CD4-positive, alpha-beta T cell treated with Interferon gamma for 1 hour (primary cell): ENCODE measurements at regions not wholly inside any gene's neighbourhood (a gene's known extent, or its start where the extent isn't known, plus 50 kb on each side); places are given as distances from the start of the nearest gene placed in this dataset.
"Not testable (repeated sequence)": the region's sequence is repeated elsewhere in the genome, so short reads cannot be mapped to it uniquely, and the experiment has no call there.

Experiments used
- DNase-seq: peaks from one replicate; pipeline ENCODE4 v3.0.0-alpha.2; 2020

DNA sequence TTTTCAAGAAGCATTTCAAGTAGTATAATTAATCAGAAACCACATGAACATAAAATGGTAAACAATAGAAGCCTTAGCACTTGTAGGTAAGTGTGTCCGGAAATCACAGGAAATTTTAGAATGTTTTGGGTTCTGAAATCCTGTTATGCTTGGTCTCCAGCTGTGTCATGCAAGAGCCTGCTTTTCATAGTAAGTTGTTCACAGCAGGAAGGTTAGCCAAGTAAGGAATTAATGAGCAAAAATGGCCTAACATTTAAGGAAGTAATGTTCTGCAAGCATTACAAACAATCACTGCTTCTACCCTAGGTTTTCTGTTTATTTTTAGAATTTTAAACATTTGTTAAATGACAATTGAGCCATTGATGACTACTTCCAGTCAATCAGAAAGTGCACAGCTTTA, 669.5 kb downstream of the SLCO4C1 start:
- DNase-seq = no peak

DNA sequence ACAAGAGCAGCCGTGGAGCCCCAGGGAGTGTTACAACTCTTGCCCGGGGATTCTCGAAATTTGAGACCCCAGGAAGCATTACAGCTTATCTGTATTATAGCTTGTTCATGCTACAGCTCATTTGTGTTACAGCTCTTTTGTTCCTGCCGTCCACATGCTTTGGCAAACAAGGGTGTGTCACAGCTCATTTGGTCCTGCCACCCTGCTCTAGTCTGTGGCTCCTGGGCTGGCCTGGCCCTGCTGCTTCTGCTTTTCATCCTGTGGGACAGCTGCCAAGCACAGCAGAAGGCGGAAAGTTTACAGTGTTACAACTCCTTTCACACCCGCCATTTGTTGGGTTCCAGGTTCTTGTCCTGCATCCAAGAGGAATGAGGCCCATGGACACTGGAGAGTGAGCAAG, 685.0 kb downstream of the SLCO4C1 start:
- DNase-seq = no peak

DNA sequence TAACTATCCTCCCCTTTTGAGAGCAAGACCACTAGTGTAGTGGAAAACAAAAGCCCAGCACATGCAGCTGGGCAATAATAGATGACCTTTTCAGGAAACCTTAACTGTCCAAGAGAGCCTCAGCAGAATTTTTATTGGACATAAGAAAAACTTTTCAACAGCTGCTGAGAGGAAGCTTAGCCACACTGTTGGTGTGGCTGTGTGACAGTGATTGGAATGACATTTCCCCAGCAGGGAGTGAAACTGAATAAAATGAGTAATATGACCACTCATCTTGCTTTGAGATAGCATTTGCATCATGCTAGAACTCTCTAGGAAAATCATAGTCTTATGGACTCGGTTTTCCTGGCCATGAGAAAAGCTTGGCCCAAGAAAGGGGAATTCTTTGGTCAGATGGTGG, 687.8 kb downstream of the SLCO4C1 start:
- no peak for DNase-seq

DNA sequence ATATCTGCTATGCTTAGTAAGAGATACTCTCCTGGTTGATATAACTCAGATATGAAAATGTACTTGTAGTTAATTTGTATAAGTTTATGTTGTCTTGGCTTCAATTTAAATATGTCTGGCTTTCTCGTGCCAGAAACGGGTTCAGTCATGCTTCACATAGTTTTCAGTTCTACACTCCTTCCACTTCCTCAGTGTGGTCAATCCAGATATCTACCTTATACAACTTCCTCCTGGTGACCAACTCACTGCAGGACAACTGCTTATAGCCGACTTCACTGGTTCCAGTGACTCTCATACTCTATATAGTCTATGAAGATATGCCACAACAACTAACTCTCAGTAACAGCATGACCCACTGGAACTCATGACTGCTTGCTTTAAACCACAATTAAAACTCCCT, 690.4 kb downstream of the SLCO4C1 start:
- DNase-seq = no peak

DNA sequence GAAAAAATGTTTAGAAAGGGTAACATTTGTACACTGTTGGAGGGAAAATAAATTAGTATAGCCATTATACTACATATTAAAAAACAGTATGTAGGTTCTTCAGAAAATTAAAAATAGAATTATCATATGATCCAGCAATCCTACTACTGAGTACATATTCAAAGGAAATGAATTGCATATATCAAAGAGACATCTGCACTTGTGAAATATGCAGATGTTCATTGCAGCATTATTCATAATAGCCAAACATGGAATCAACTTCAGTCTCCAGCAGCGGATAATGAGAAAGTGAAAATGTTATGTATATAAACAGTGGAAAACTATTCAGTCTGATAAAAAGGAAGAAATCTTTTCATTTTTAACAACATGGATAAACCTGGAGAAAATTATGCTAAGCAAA, 695.5 kb downstream of the SLCO4C1 start:
- DNase-seq = no peak

DNA sequence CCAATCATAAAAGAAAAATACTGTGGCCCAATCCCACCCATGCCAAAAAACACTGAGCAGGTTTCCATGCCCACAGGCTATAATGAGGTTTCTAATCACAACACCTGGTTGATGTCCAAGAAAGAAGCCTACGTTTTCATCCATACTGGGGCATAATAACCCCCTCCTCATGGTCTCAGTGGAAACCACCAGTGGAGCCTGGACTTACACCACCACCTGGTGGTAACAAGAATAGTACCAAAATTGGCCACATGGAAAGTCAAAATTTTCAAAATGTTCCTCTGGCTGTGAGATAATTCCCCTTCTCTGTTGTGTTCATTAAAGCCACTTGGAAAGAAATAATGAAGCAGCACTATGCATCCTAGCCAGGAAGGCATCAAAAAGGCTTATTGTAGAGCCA, 687.3 kb upstream of the ST8SIA4 start:
- DNase-seq = no peak

DNA sequence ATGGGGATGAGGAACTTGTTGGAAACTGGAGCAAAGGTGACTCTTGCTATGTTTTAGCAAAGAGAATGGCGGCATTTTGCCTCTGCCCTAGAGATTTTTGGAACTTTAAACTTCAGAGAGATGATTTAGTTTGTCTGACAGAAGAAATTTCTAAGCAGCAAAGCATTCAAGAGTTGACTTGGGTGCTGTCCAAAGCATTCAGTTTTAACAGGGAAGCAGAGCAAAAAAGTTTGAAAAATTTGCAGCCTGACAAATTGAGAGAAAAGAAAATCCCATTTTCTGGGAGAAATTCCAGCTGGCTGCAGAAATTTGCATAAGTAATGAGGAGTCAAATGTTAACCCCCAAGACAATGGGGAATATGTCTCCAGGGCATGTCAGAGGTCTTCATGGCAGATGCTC, 682.3 kb upstream of the ST8SIA4 start:
- no peak for DNase-seq

DNA sequence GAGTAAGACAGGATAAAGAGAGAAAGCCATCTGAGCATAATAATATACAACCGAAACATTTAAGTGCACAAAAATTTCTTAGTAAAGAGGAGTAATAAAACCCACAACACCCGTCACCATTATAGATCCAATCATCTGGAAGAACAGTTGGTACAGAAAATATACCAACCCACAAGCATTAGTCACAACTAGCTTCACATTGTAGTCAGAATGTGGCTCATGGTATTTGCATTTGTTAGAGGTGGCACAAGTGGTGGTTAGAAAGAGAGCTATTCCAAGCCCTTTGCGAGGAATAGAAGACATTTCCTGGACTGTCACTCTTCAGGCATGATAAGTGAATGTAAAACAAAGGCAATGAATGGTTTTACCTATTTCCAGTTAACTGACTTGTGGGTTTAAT, 677.5 kb upstream of the ST8SIA4 start:
- DNase-seq = no peak

DNA sequence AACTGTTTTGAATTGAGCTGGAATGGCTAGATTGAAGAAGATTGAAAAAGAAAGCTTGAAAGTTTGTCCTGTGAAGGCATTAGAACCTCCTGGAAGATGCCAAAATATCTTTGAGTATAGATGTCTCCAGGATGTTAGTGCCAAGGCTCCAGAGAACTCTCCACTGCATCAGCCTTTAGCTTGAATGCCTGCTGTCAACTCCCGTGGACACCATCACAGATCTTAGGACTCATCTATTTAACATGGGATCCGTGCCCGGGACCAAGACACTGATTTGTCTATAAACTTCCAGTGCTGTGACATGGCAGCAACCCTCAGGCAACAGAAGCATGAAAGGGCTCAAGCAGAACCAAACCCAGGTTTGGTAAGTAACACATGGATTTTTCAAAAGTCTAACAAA, 670.9 kb upstream of the ST8SIA4 start:
- DNase-seq = no peak

DNA sequence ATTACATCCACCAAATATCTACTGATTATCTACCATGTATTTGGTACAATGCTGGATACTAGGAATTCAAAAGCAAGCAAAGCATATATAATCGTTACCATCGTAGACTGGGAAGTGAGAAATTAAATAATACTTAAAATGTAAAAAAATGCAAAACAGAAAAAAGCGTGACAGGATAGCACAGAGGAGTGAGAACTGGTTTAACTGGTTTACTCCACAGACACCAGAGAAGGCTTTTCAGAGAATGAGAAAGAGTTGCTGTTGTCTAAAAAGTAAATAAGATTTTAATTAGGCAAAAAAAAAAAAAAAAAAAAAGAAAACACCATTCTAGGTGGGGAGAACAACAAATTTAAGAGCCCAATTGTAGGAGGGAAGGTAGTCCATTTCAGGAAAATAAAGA, 657.9 kb upstream of the ST8SIA4 start:
- DNase-seq = no peak

DNA sequence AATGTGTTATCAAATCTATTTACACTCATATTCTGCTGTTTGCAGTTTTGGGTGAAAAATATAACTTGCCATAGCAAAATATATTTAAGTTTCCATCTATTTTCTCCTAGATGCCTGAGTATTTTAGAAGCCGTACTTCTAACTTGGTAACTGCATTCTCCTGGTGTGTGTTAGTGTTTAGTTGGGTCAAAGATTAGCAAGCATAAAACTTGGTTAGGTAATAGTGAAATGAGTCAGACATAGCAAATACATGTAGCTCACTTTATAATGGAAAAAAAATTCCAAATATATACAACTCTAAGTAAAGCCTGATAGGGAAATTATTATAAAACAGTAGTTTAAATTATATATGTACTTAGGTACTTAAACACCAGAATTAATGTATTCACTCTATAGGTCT, 640.7 kb upstream of the ST8SIA4 start:
- no peak for DNase-seq

DNA sequence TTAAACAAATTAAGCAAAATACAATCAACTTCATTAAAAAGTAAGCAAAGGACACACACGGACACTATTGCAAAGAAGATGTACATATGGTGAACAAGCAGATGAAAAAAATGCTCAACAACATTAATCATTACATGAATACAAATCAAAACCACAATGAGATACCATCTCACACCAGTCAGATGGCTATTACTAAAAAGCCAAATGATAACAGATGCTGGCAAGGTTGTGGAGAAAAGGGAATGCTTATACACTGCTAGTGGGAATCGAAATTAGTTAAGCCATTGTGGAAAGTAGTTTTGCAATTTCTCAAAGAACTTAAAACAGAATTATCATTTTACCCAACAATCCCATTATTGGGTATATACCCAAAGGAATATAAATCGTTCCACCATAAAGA, 636.2 kb upstream of the ST8SIA4 start:
- DNase-seq = no peak

DNA sequence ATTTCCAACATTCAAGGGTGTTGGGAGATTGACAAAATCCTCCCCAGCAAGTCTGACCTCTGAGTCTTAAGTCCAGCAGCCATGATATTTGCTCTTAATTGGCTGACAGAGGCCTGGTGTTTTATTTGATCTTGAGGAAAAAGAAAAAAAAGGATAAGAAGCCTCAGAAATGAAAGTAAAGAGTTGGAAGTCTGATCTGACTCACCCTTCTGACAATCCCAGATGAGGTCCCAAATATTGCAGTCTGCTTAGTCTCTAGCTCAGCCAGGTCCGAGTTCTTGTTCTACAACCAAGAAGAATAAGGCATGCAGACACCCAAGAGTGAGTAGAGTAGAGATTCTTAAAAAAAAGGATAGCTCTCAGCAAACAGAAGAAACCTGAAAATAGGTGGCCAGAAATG, 632.5 kb upstream of the ST8SIA4 start:
- DNase-seq = no peak

DNA sequence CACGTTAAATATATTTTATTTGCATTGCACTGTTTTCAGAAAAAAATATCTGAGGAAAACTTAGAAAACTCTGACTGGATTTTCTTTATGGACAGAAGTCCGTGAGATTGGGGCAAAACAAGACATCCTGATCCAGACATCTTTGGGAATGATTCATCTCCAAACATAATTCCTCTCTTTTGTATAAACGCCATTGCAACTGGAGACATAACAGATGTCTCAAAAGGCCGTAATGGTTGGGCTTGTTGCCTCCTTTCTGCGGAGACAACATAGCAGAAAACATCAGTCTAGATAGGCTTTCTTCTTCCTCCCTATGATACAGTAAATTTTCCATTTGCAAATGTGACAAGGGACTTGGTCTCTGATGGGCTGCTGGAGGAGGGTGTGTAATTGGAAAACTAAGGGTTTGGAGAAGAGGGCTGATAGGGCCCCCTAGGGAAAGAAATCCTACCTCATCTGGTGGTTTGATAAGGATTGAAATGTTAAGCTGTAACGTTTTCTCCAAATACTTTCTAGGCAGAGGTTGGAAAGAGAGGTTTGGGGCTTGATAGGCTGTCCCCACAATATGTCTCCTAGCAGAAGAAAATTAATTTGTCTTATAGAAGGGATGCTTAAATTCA, 631.5 kb upstream of the ST8SIA4 start:
- no peak for DNase-seq

DNA sequence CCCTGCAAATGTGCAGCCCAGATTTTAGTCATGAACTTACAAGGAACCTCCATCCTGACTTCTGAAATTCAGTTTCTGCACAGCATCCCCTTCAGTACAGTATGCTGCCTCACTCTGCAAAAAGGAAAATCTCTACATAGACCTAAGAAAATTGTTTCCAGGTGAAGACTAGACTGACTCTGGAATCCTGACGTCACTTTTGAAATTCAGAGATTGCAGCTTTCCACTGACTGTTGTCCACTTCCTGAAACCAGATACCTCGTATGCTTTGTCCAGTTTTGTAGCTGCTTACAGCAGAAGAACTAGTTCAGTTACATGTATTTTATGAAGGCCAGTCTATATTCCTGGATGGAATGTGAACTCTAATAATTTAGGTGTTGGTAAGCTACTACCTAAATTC, 629.3 kb upstream of the ST8SIA4 start:
- DNase-seq = no peak

DNA sequence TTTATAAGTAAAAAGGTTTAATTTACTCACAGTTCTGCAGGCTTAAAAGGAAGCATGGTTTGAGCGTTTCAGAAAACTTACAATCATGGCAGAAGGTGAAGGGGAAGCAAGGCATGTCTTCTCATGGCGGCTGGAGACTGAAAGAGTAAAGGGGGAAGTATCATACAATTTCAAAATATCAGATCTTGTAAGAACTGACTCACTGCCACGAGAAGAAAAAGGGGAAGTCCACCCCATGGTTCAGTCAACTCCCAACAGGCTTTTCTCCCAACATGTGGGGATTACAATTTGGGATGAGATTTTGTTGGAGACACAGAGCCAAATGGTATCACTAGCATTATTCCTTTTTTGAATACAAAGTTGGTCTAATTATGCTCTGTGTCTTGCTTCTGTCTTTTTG, 627.9 kb upstream of the ST8SIA4 start:
- DNase-seq = no peak

DNA sequence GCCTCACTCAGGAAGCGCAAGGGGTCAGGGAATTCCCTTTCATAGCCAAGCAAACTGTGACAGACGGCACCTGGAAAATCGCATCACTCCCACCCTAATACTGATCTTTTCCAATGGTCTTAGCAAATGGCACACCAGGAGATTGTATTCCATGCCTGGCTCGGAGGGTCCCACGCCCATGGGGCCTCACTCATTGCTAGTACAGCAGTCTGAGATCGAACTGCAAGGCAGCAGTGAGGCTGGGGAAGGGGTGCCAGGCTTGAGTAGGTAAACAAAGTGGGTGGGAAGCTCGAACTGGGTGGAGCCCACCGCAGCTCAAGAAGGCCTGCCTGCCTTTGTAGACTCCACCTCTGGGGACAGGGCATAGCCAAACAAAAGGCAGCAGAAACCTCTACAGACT, 626.0 kb upstream of the ST8SIA4 start:
- not testable (repeated sequence) for DNase-seq

DNA sequence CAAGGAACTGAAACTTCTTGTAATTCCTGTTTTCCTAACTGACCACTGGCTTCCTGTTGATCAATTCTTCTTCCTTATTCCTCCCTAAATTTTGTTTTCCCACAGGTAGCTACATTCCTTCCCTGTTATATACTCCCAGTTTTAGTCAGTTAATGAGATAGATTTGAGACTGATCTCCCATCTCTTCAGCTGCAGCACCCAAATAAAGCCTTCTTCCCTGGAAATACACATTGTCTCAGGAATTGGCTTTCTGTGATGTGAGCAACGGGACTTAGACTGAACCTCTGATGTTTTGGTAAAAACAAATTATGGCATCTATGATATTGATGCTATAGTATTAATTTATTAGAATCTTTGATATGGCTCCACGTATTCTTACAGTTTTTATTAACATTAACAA, 617.3 kb upstream of the ST8SIA4 start:
- DNase-seq = no peak

DNA sequence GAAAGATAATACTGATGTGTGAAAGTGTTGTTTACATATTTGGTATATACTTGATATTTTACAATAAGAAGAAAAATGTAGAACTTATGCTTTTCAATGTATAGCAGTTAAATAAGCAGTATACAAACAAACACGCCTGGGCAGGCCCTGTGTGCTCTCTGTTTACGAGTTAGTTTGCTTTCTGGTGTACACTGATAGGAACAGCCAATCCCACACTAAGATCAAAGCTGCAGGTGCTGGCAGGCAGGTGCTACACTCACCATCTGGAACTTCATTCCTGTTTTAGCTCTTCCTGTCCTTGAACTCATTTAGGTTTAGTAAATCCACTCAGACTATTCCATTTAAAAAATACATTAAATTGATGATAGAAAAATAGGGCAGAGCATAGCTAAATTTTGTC, 614.7 kb upstream of the ST8SIA4 start:
- no peak for DNase-seq

DNA sequence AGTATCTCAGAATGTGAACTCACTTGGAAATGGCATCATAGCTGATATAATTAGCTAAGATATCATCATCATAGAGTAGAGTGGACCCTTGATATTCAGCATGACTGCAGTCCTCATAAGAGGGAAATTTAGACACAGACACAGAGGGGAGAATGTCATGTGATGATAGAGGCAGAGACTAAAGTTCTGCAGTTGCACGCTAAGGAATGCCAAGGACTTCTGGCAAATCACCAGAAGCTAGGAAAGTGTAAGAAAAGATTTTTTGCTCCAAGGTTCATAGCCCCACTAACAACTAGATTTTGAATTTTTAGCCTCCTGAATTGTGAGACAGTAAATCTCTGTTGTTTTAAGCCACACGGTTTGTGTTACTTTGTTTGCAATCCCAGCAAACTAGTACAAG, 612.6 kb upstream of the ST8SIA4 start:
- DNase-seq = no peak

DNA sequence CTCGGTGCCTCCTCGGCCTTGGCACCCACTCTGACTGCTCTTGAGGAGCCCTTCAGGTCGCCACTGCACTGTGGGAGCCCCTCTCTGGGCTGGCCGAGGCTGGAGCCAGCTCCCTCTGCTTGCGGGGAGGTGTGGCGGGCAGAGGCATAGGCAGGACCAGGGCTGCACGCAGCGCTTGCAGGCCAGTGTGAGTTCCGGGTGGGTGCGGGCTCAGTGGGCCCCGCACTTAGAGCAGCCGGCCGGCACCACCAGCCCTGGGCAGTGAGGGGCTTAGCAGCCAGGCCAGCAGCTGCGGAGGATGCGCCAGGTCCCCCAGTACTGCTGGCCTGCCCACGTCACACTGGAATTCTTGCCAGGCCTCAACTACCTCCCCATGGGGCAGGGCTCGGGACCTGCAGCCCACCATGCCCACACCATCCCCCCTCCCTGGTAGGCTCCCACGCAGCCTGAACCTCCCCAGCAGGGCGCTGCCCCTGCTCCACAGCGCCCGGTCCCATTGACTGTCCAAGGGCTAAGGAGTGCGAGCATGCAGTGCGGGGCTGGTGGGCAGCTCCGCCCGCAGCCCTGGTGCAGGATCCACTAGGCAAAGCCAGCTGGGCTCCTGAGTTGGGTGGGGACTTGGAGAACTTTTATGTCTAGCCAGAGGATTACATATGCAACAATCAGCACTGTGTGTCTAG, 602.9 kb upstream of the ST8SIA4 start:
- no peak for DNase-seq

DNA sequence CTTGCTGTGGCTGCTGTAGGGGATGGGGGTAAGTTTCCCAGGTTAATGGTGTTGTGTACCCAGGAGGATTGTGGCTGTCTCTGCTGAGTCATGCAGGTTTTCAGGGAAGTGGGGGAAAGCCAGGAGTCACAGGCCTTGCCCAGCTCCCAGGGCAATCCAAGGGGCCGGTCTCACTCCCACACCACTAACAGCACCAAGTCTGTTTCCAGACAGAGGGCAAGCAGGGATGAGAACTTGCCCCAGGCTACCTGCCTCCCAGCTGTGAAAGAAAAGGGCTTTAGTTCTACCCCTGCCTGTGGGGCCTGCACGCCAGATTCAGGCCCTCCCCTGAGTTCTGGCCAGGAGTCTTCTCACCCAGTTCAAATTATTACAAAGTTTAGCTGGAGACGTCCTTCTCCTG, 579.8 kb upstream of the ST8SIA4 start:
- no peak for DNase-seq

DNA sequence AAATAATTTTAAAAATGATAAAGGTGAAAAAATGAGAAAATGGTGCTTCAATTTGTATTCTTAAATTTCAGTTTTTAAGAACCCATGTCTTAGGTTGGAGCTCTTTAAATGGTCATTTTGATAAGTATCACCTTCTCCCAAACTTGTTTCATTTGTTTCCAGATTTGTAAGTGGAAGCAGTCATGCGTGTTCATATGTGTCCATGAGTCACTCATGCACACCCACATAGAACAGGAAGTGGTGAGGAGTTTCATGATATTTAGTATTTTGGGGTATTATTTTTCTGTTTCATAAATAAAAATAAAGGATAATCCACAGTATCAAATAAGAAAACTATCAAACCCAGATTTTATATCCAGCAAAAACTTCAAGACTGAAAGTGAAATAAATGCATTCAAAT, 570.4 kb upstream of the ST8SIA4 start:
- DNase-seq = no peak

DNA sequence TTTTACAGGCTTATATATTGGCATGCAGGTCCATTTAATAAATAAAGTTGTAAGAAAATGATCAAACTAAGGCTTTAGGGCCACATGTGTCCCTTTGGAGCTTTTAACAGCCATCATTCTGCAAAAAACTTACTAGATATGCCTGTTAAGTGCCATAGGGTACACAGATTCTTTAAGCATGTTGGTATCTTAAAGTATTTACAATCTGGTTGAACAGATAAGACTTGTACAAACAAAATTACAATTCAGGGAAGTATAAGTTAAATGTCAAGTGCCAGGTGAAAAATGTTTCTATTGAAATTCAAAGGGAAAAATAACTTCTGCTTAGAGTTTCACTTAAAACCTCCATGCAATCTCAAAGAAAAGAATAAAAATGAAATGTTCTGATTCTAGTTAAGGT, 558.4 kb upstream of the ST8SIA4 start:
- DNase-seq = no peak

DNA sequence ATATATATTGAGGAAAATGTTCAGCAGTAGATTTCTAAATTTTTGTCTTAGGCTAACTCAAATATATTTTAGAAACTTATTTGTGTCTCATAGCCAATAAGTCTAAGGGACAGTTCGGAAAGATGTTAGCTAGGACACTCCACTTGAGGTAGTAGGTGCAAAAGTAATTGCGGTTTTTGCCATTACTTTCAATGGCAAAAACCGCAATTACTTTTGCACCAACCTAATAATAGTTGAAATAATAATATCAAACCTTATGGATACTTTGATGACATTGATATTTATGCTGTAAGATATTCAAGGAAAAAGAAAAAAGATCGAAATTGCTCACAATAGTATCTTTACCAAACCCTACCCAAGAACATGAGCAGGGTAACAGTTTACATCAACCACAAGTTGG, 555.5 kb upstream of the ST8SIA4 start:
- no peak for DNase-seq
